ENCODE measurements at regions not wholly inside any gene's neighbourhood (a gene's known extent, or its start where the extent isn't known, plus 50 kb on each side); places are given as distances from the start of the nearest gene placed in this dataset.
"Not testable (repeated sequence)": the region's sequence is repeated elsewhere in the genome, so short reads cannot be mapped to it uniquely, and the experiment has no call there.

DNA sequence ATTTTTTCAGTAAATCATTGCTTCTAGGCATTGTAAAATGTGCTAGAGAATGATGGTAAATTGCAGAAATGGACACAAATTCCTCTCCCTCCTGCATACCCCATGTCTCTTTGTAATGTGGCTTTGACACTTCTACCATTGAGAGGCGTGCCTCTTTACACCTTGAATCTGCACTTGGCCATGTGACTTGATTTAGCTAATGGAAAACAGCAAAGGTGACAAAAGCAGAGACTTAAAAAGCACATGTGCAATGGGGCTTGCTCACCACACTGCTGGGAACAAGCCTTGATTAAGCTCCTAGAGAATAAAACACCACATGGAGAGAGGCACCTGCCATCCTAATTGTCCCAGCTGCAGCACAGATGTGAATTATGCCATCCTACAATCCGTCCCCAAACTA, 69.9 kb upstream of the NAA35 start:
- TF ChIP-seq CTCF (IDR thresholded peaks at IDR 0.05; ENCODE audit: partially characterized antibody, unreplicated experiment) = no peak
- DNase-seq = no peak
- Mint-ChIP-seq H3K27ac (ENCODE audit: unreplicated experiment) (no peak overlapping the region), H3K4me1 (ENCODE audit: low read depth, unreplicated experiment) (peaks cover 6% of the 10 kb centered on the region), H3K4me3 (ENCODE audit: unreplicated experiment) (no peak overlapping the region), H3K27me3 (ENCODE audit: unreplicated experiment) (no peaks in the 10 kb centered on the region), H3K9me3 (ENCODE audit: unreplicated experiment) (no peaks in the 10 kb centered on the region), H3K36me3 (ENCODE audit: unreplicated experiment) (no peaks in the 10 kb centered on the region)

- H3K9me3 Mint-ChIP-seq (ENCODE audit: unreplicated experiment); DNase-seq; H3K27ac Mint-ChIP-seq (ENCODE audit: unreplicated experiment): not testable (repeated sequence)
These were observed 69.3 kb upstream of the NAA35 start for GRCh38 chr9:85871683-85872082.

GRCh38 chr9:85872463-85872862, 68.5 kb upstream of the NAA35 start:
- no peak for TF ChIP-seq CTCF (IDR thresholded peaks at IDR 0.05; ENCODE audit: partially characterized antibody, unreplicated experiment)
- Mint-ChIP-seq H3K4me3 (ENCODE audit: unreplicated experiment) (no peak overlapping the region), H3K9me3 (ENCODE audit: unreplicated experiment) (no peaks in the 10 kb centered on the region), H3K27me3 (ENCODE audit: unreplicated experiment) (no peaks in the 10 kb centered on the region), H3K36me3 (ENCODE audit: unreplicated experiment) (no peaks in the 10 kb centered on the region), H3K4me1 (ENCODE audit: low read depth, unreplicated experiment) (peaks cover 6% of the 10 kb centered on the region), H3K27ac (ENCODE audit: unreplicated experiment) (no peak overlapping the region)
- DNase-seq = no peak

More at GRCh38 chr9:85871683-85872082, 69.3 kb upstream of the NAA35 start:
- H3K36me3 Mint-ChIP-seq (ENCODE audit: unreplicated experiment); H3K4me1 Mint-ChIP-seq (ENCODE audit: low read depth, unreplicated experiment); H3K4me3 Mint-ChIP-seq (ENCODE audit: unreplicated experiment); H3K27me3 Mint-ChIP-seq (ENCODE audit: unreplicated experiment): not testable (repeated sequence)

- Mint-ChIP-seq H3K36me3 (ENCODE audit: unreplicated experiment) (peaks cover 7% of the 10 kb centered on the region), H3K9me3 (ENCODE audit: unreplicated experiment) (no peaks in the 10 kb centered on the region), H3K27me3 (ENCODE audit: unreplicated experiment) (no peaks in the 10 kb centered on the region), H3K4me1 (ENCODE audit: low read depth, unreplicated experiment) (peaks cover under 1% of the 10 kb centered on the region), H3K4me3 (ENCODE audit: unreplicated experiment) (no peak overlapping the region), H3K27ac (ENCODE audit: unreplicated experiment) (no peak overlapping the region)
- no peak for DNase-seq
- TF ChIP-seq CTCF (IDR thresholded peaks at IDR 0.05; ENCODE audit: partially characterized antibody, unreplicated experiment) = no peak
These were observed 64.3 kb upstream of the NAA35 start for GRCh38 chr9:85876628-85877027.

GRCh38 chr9:85878872-85879597, 61.9 kb upstream of the NAA35 start:
- not testable (repeated sequence) for H3K4me3 Mint-ChIP-seq (ENCODE audit: unreplicated experiment); H3K27me3 Mint-ChIP-seq (ENCODE audit: unreplicated experiment); H3K4me1 Mint-ChIP-seq (ENCODE audit: low read depth, unreplicated experiment); H3K9me3 Mint-ChIP-seq (ENCODE audit: unreplicated experiment); H3K27ac Mint-ChIP-seq (ENCODE audit: unreplicated experiment); DNase-seq
- peaks cover 21% of the 10 kb centered on the region for H3K36me3 Mint-ChIP-seq (ENCODE audit: unreplicated experiment)

- not testable (repeated sequence) for H3K9me3 Mint-ChIP-seq (ENCODE audit: unreplicated experiment); DNase-seq; H3K4me3 Mint-ChIP-seq (ENCODE audit: unreplicated experiment); H3K4me1 Mint-ChIP-seq (ENCODE audit: low read depth, unreplicated experiment)
- Mint-ChIP-seq H3K27ac (ENCODE audit: unreplicated experiment) (peak overlapping the region; percentile 25), H3K27me3 (ENCODE audit: unreplicated experiment) (peaks cover 10% of the 10 kb centered on the region), H3K36me3 (ENCODE audit: unreplicated experiment) (peaks cover 31% of the 10 kb centered on the region)
These were observed 60.4 kb upstream of the NAA35 start for GRCh38 chr9:85880507-85880906.
